HepG2 (cell line): ENCODE measurements at regions not wholly inside any gene's neighbourhood (a gene's known extent, or its start where the extent isn't known, plus 50 kb on each side); places are given as distances from the start of the nearest gene placed in this dataset.

ENCODE experiments used
- ATAC-seq: fragments of 200-7000 bp; cut with Tn5 transposase; 3 replicates; pipeline ENCODE4 v1.9.1; 2020; ENCODE audit warnings: mild to moderate bottlenecking, moderate library complexity
- BruUV-seq: library from RNA; stranded (reverse); fragments of 400-500 nt; replicated peaks from 2 replicates; lab custom pipeline; 2021; lab: Mats Ljungman, UMichigan
- CTCF ChIA-PET: fragments of 300-600 bp; formaldehyde crosslinking; extraction: SDS; loops from one replicate; lab custom pipeline; 2021; ENCODE audit warnings: low total read pairs, inconsistent platforms, low intra/inter-chr PET ratio; lab: Yijun Ruan, JAX
- POLR2A ChIA-PET: fragments of 350-600 bp; sonication (Branson Sonifier 250); formaldehyde crosslinking; loops from one replicate; lab custom pipeline; 2020; ENCODE audit warnings: antibody characterized with exemption, inconsistent platforms; lab: Yijun Ruan, JAX
- DNase-seq: peaks from one replicate; pipeline ENCODE4 v3.0.0-alpha.2; 2015; ENCODE audit warnings: low spot score
- FAIRE-seq: peaks from 3 replicates; lab custom pipeline; 2011; peaks lifted over from hg19 to GRCh38; lab: Jason Lieb, UNC
- H2AFZ ChIP-seq: one replicate; pipeline ENCODE4 v1.6.1; 2011; ENCODE audit warnings: low read length, inconsistent platforms
- H3K27ac ChIP-seq: fragments of 300-600 bp; 3 replicates; pipeline ENCODE4 v1.8.0; 2011; ENCODE audit warnings: mixed run types, mild to moderate bottlenecking, mixed read lengths, low read length, inconsistent platforms; ENCODE audit not compliant: insufficient read depth; ENCODE audit errors: extremely low read length
- H3K27me3 ChIP-seq, 2 experiments: fragments of 200-600 bp in 1 of 2; 2 replicates in 1 of 2; 3 replicates in 1 of 2; pipeline versions ENCODE4 v1.6.0 to v1.8.0; 2011; ENCODE audit warnings: low read length in 2 of 2, mild to moderate bottlenecking in 2 of 2, moderate library complexity in 2 of 2, inconsistent platforms in 1 of 2; ENCODE audit not compliant: insufficient read depth in 2 of 2, control insufficient read depth in 1 of 2
- H3K36me3 ChIP-seq, 2 experiments: fragments of 200-600 bp in 1 of 2; replicated peaks in 1 of 2; 2 replicates in 1 of 2; 3 replicates in 1 of 2; pipeline versions ENCODE4 v1.5.1 to v1.8.0; 2011; ENCODE audit warnings: low read length in 2 of 2, inconsistent platforms in 1 of 2; ENCODE audit not compliant: insufficient read depth in 2 of 2, control insufficient read depth in 1 of 2
- H3K4me1 ChIP-seq: 2 replicates; pipeline ENCODE4 v1.5.1; 2012; ENCODE audit warnings: low read length, inconsistent platforms; ENCODE audit not compliant: insufficient read depth
- H3K4me2 ChIP-seq: 2 replicates; pipeline ENCODE4 v1.6.0; 2011; ENCODE audit warnings: low read depth, low read length, inconsistent platforms
- H3K4me3 ChIP-seq, 3 experiments: fragments of 200-600 bp in 1 of 3; sonication (generic), shearing (Covaris generic) in 1 of 3; replicated peaks in 1 of 3; 2 replicates each; pipeline ENCODE4 v1.5.1; 2011 to 2016; ENCODE audit warnings: low read length in 3 of 3, inconsistent platforms in 2 of 3, low read depth in 2 of 3, mild to moderate bottlenecking in 2 of 3, control low read depth in 1 of 3, mixed read lengths in 1 of 3; ENCODE audit not compliant: insufficient read depth in 1 of 3
- H3K79me2 ChIP-seq: one replicate; pipeline ENCODE4 v1.6.1; 2011; ENCODE audit warnings: low read length, inconsistent platforms; ENCODE audit not compliant: insufficient read depth
- H3K9ac ChIP-seq: 2 replicates; pipeline ENCODE4 v1.6.0; 2011; ENCODE audit warnings: mild to moderate bottlenecking, low read depth, low read length, inconsistent platforms; ENCODE audit not compliant: insufficient read depth
- H3K9me3 ChIP-seq: 2 replicates; pipeline ENCODE4 v1.5.1; 2012; ENCODE audit warnings: mild to moderate bottlenecking, low read length
- H4K20me1 ChIP-seq: 2 replicates; pipeline ENCODE4 v1.6.0; 2011; ENCODE audit warnings: inconsistent platforms, mild to moderate bottlenecking, low read length, moderate library complexity; ENCODE audit not compliant: insufficient read depth
- AHR ChIP-seq: IDR thresholded peaks from 2 replicates; pipeline ENCODE4 v1.6.1; 2018; ENCODE audit warnings: missing genetic modification reagents, missing compliant biosample characterization
- CBFB ChIP-seq: sonication (generic); formaldehyde crosslinking; IDR thresholded peaks from 2 replicates; pipeline ENCODE4 v1.4.0; 2020; ENCODE audit warnings: missing genetic modification reagents
- CEBPB ChIP-seq: IDR thresholded peaks from 2 replicates; pipeline ENCODE4 v1.6.1; 2011; ENCODE audit warnings: low read depth, low read length, improper control_type of control experiment, borderline replicate concordance
- DNMT1 ChIP-seq: sonication (generic); formaldehyde crosslinking; IDR thresholded peaks from 2 replicates; pipeline ENCODE4 v1.5.1; 2020; ENCODE audit warnings: mild to moderate bottlenecking, missing genetic modification reagents
- NONO ChIP-seq, 2 experiments: fragments of 450-650 bp in 1 of 2; sonication (generic) in 1 of 2; formaldehyde crosslinking in 1 of 2; IDR thresholded peaks in 1 of 2; conservative IDR thresholded peaks in 1 of 2; 2 replicates each; pipeline versions ENCODE4 v1.6.1 to v1.8.0; 2017 to 2022; ENCODE audit warnings: mild to moderate bottlenecking in 1 of 2, missing genetic modification reagents in 1 of 2, moderate library complexity in 1 of 2
- ONECUT2 ChIP-seq: sonication (generic); formaldehyde crosslinking; IDR thresholded peaks from 2 replicates; pipeline ENCODE4 v1.4.0; 2020; ENCODE audit warnings: missing genetic modification reagents
- PAWR ChIP-seq: sonication (generic); formaldehyde crosslinking; IDR thresholded peaks from 2 replicates; pipeline ENCODE4 v1.4.0; 2020; ENCODE audit warnings: missing genetic modification reagents, mild to moderate bottlenecking, borderline replicate concordance
- ZKSCAN5 ChIP-seq: sonication (generic); formaldehyde crosslinking; IDR thresholded peaks from 2 replicates; pipeline ENCODE4 v1.5.1; 2020; ENCODE audit warnings: mild to moderate bottlenecking, missing genetic modification reagents
- ZNF101 ChIP-seq: sonication (generic); formaldehyde crosslinking; IDR thresholded peaks from 2 replicates; pipeline ENCODE4 v1.4.0; 2020; ENCODE audit warnings: mild to moderate bottlenecking, low read depth, missing genetic modification reagents, borderline replicate concordance
- ZNF607 ChIP-seq: sonication (generic); formaldehyde crosslinking; IDR thresholded peaks from 2 replicates; pipeline ENCODE4 v1.5.1; 2020; ENCODE audit warnings: missing genetic modification reagents, mild to moderate bottlenecking, borderline replicate concordance
- WGBS: methylation state at CpG from one replicate; pipeline ENCODE4 v1.1.6; 2017; ENCODE audit warnings: low lambda C conversion rate; 5-methylcytosine and 5-hydroxymethylcytosine counted together
- in situ Hi-C: cut with HindIII; loops from 2 replicates; pipeline ENCODE4 v1.10.0; 2017; ENCODE audit warnings: low pct_unique_long_range_greater_than_20kb; ENCODE audit not compliant: extremely low pct_ligation_motif_present
- intact Hi-C: fragments of 100-400 bp; cut with micrococcal nuclease; formaldehyde crosslinking; loops from one replicate; pipeline ENCODE4 v1.10.0; 2022; ENCODE audit not compliant: unreplicated experiment

GRCh38 chr21:27114111-27114510, 147.2 kb upstream of the ADAMTS5 start:
- in situ Hi-C loops (no loop called here), intact Hi-C loops (no loop called here)
- Histone ChIP-seq H3K4me2 (no peak overlapping the region), H3K27me3 (no peaks in the 10 kb centered on the region), H3K4me3 (no peak overlapping the region), H3K4me1 (no peaks in the 10 kb centered on the region), H4K20me1 (no peaks in the 10 kb centered on the region), H3K9ac (no peak overlapping the region), H3K27ac (no peak overlapping the region), H3K36me3 (no peaks in the 10 kb centered on the region), H3K79me2 (no peaks in the 10 kb centered on the region), H2AFZ (no peak overlapping the region), H3K9me3 (peaks cover 94% of the 10 kb centered on the region)
- DNase-seq = no peak
- ATAC-seq = no peak
- 4% methylated on average over 2 of the region's 2 CpGs for WGBS
- CTCF ChIA-PET = no interaction called here
- FAIRE-seq = no peak
- POLR2A ChIA-PET = no interaction called here
- TF ChIP-seq CEBPB (no peak), NONO (IDR thresholded peaks at IDR 0.05) (no peak), NONO (CRISPR knock-in tag; conservative IDR thresholded peaks at IDR 0.05) (no peak), CBFB (no peak)
- no TSS peak for BruUV-seq

- no peak overlapping the region for H3K4me2 ChIP-seq
- H3K27ac ChIP-seq = no peak overlapping the region
- ATAC-seq (no peak), DNase-seq (no peak), FAIRE-seq (no peak)
- intact Hi-C loops (no loop called here), in situ Hi-C loops (no loop called here)
- no peaks in the 10 kb centered on the region for H4K20me1 ChIP-seq
- no TSS peak for BruUV-seq
- POLR2A ChIA-PET = no interaction called here
- no peaks in the 10 kb centered on the region for H3K36me3 ChIP-seq
- H3K9me3 ChIP-seq = peaks cover 96% of the 10 kb centered on the region
- H3K79me2 ChIP-seq = no peaks in the 10 kb centered on the region
- H2AFZ ChIP-seq = no peak overlapping the region
- no peaks in the 10 kb centered on the region for H3K27me3 ChIP-seq
- no peak overlapping the region for H3K4me3 ChIP-seq
- H3K9ac ChIP-seq = no peak overlapping the region
- CTCF ChIA-PET = no interaction called here
- TF ChIP-seq ONECUT2 (CRISPR knock-in tag) (no peak), DNMT1 (CRISPR knock-in tag) (no peak), AHR (no peak), PAWR (no peak), ZNF607 (CRISPR knock-in tag) (no peak), ZNF101 (CRISPR knock-in tag) (no peak), ZKSCAN5 (CRISPR knock-in tag) (no peak)
- H3K4me1 ChIP-seq = no peaks in the 10 kb centered on the region
Measured at GRCh38 chr21:27112186-27112585, 145.3 kb upstream of the ADAMTS5 start.
